Eye (tissue), 1 donor: ENCODE measurements at regions not wholly inside any gene's neighbourhood (a gene's known extent, or its start where the extent isn't known, plus 50 kb on each side); places are given as distances from the start of the nearest gene placed in this dataset.
A peak's percentile ranks its signal among the peaks of the same experiment; 100 is the strongest.
"Not testable (repeated sequence)": the region's sequence is repeated elsewhere in the genome, so short reads cannot be mapped to it uniquely, and the experiment has no call there.

ENCODE experiments used
- DNase-seq: peaks from one replicate; pipeline ENCODE4 v3.0.0-alpha.2; 2015

- DNase-seq = peak; percentile 43
Measured at GRCh38 chr7:3164380-3164792, 120.7 kb upstream of the CARD11 start.

- DNase-seq = no peak
Measured at GRCh38 chr7:3165681-3166580, 122.3 kb upstream of the CARD11 start.

GRCh38 chr7:3167551-3167950 lies 123.9 kb upstream of the CARD11 start:
- no peak for DNase-seq

GRCh38 chr7:3168370-3168769 lies 124.7 kb upstream of the CARD11 start:
- no peak for DNase-seq

GRCh38 chr7:3168869-3169268 lies 125.2 kb upstream of the CARD11 start:
- DNase-seq = no peak

GRCh38 chr7:3172768-3173280 lies 128.2 kb upstream of the SDK1 start:
- DNase-seq = no peak

GRCh38 chr7:3174515-3175284 lies 126.4 kb upstream of the SDK1 start:
- DNase-seq = peak; percentile 61

- peak; percentile 56 for DNase-seq
Measured at GRCh38 chr7:3175285-3175902, 125.7 kb upstream of the SDK1 start.

- DNase-seq = no peak
Measured at GRCh38 chr7:3176112-3177000, 124.7 kb upstream of the SDK1 start.

GRCh38 chr7:3177271-3177670 lies 123.8 kb upstream of the SDK1 start:
- DNase-seq = no peak

GRCh38 chr7:3179456-3179855 lies 121.6 kb upstream of the SDK1 start:
- no peak for DNase-seq

- no peak for DNase-seq
Measured at GRCh38 chr7:3180604-3181003, 120.4 kb upstream of the SDK1 start.

GRCh38 chr7:3182055-3182454 lies 119.0 kb upstream of the SDK1 start:
- DNase-seq = not testable (repeated sequence)

GRCh38 chr7:3187444-3188040 lies 113.5 kb upstream of the SDK1 start:
- no peak for DNase-seq

- DNase-seq = peak; percentile 34
Measured at GRCh38 chr7:3188946-3189345, 112.1 kb upstream of the SDK1 start.

- no peak for DNase-seq
Measured at GRCh38 chr7:3191548-3191947, 109.5 kb upstream of the SDK1 start.

- peak; percentile 57 for DNase-seq
Measured at GRCh38 chr7:3192669-3193068, 108.4 kb upstream of the SDK1 start.

GRCh38 chr7:3193379-3194120 lies 107.5 kb upstream of the SDK1 start:
- DNase-seq = no peak

GRCh38 chr7:3194501-3195141 lies 106.4 kb upstream of the SDK1 start:
- DNase-seq = peak; percentile 69

GRCh38 chr7:3195160-3195559 lies 105.9 kb upstream of the SDK1 start:
- no peak for DNase-seq
